Stomach (tissue), 8 donors: ENCODE measurements at regions not wholly inside any gene's neighbourhood (a gene's known extent, or its start where the extent isn't known, plus 50 kb on each side); places are given as distances from the start of the nearest gene placed in this dataset.

ENCODE experiments used
- DNase-seq, 2 donors: peaks; one replicate each; pipeline versions ENCODE4 v3.0.0 to v3.0.0-alpha.2; 2013 to 2019
- H3K27ac ChIP-seq, 5 donors: fragments of 200-600 bp in 4 of 5; sonication (generic) in 4 of 5; one replicate each; pipeline ENCODE4 v1.5.1; 2013 to 2019; ENCODE audit warnings: mild to moderate bottlenecking in 1 of 5, moderate library complexity in 1 of 5
- H3K27me3 ChIP-seq, 3 donors: fragments of 200-600 bp; sonication (generic); one replicate each; pipeline ENCODE4 v1.5.1; 2017 to 2019; ENCODE audit warnings: mixed run types in 1 of 3
- H3K36me3 ChIP-seq, 4 donors: fragments of 200-600 bp; sonication (generic); 1 replicate in 3 of 4; 2 replicates in 1 of 4; pipeline ENCODE4 v1.5.1; 2016 to 2019
- H3K4me1 ChIP-seq, 4 donors: fragments of 200-600 bp; sonication (generic); one replicate each; pipeline ENCODE4 v1.5.1; 2016 to 2019
- H3K4me3 ChIP-seq, 4 donors: fragments of 200-600 bp; sonication (generic) in 3 of 4; one replicate each; pipeline ENCODE4 v1.5.1; 2016 to 2019; ENCODE audit warnings: mild to moderate bottlenecking in 1 of 4
- H3K9me3 ChIP-seq, 4 donors: fragments of 200-600 bp; sonication (generic); one replicate each; pipeline ENCODE4 v1.5.1; 2016 to 2019
- CTCF ChIP-seq, 7 experiments: fragments of 450-650 bp in 4 of 7; fragments of 200-600 bp in 3 of 7; sonication (generic) in 3 of 7; IDR thresholded peaks; one replicate each; pipeline ENCODE4 v1.5.1; 2016 to 2019; ENCODE audit warnings: antibody characterized with exemption in 7 of 7, control low read depth in 2 of 7, mild to moderate bottlenecking in 1 of 7
- EP300 ChIP-seq: sonication (generic); formaldehyde crosslinking; IDR thresholded peaks from one replicate; pipeline ENCODE4 v1.6.1; 2017; ENCODE audit warnings: antibody characterized with exemption
- POLR2A ChIP-seq, 4 donors: fragments of 450-650 bp; IDR thresholded peaks; one replicate each; pipeline ENCODE4 v1.6.1; 2016; ENCODE audit warnings: antibody characterized with exemption in 4 of 4, control low read depth in 2 of 4, mild to moderate bottlenecking in 1 of 4, moderate library complexity in 1 of 4
- POLR2AphosphoS5 ChIP-seq, 3 donors: sonication (generic); formaldehyde crosslinking; IDR thresholded peaks; one replicate each; pipeline ENCODE4 v1.6.1; 2016; ENCODE audit warnings: antibody characterized with exemption in 3 of 3
- WGBS, 5 donors: extraction: QIAGEN DNeasy Blood & Tissue Kit in 3 of 5; methylation state at CpG; one replicate each; pipeline versions ENCODE4 v1.1.5 to v1.1.7; 2013 to 2018; 5-methylcytosine and 5-hydroxymethylcytosine counted together
- intact Hi-C: fragments of 100-400 bp; cut with DNase I; formaldehyde crosslinking; loops from one replicate; pipeline ENCODE4 v1.15.1; 2023; ENCODE audit warnings: low total_unique reads
- donor health status: healthy with polysubstance abuse.
- donor health status: Bipolar disorder and iron deficiency.
- donor health status: healthy.

- Histone ChIP-seq H3K36me3 (no peaks in the 10 kb centered on the region), H3K4me1 (peaks cover 5 to 29% (median 24%) of the 10 kb centered on the region in 4 donors), H3K27ac (peak overlapping the region in 2 of 5 donors; percentile 48 to 50), H3K4me3 (no peak overlapping the region), H3K27me3 (peaks cover 0 to 40% (median 9%) of the 10 kb centered on the region in 3 donors), H3K9me3 (no peaks in the 10 kb centered on the region)
- no peak for DNase-seq
- TF ChIP-seq EP300 (no peak), POLR2AphosphoS5 (IDR thresholded peaks at IDR 0.05) (no peak)
- 64 to 79% (median 72%) methylated on average over 5 of the region's 5 CpGs for WGBS, 5 donors
- intact Hi-C loops = no loop called here
Measured at GRCh38 chr6:167682546-167683027, 144.1 kb upstream of the AFDN start.

GRCh38 chr6:167683028-167683862 lies 143.5 kb upstream of the AFDN start:
- TF ChIP-seq EP300 = no peak
- TF ChIP-seq POLR2A (IDR thresholded peaks at IDR 0.05) = no peak
- TF ChIP-seq CTCF (IDR thresholded peaks at IDR 0.05) = no peak
- peak in 2 of 3 donors; percentile 48 to 65 for TF ChIP-seq POLR2AphosphoS5 (IDR thresholded peaks at IDR 0.05)
- intact Hi-C loops = no loop called here
- Histone ChIP-seq H3K36me3 (no peaks in the 10 kb centered on the region), H3K27me3 (peaks cover 0 to 33% (median 8%) of the 10 kb centered on the region in 3 donors), H3K27ac (peak overlapping the region in 2 of 5 donors; percentile 48 to 50), H3K9me3 (no peaks in the 10 kb centered on the region), H3K4me3 (no peak overlapping the region), H3K4me1 (peaks cover 5 to 22% (median 18%) of the 10 kb centered on the region in 4 donors)
- DNase-seq = peak; percentile 38 to 88
- 61 to 64% (median 61%) methylated on average over 19 of the region's 19 CpGs for WGBS, 5 donors

- H3K27me3 ChIP-seq = peaks cover 0 to 21% (median 0%) of the 10 kb centered on the region in 3 donors
- peaks cover 0 to 12% (median 11%) of the 10 kb centered on the region in 4 donors for H3K4me1 ChIP-seq
- 33 to 64% (median 49%) methylated on average over 14 of the region's 14 CpGs for WGBS, 5 donors
- intact Hi-C loops = no loop called here
- H3K36me3 ChIP-seq = no peaks in the 10 kb centered on the region
- no peak overlapping the region for H3K4me3 ChIP-seq
- no peak for TF ChIP-seq POLR2AphosphoS5 (IDR thresholded peaks at IDR 0.05)
- TF ChIP-seq EP300 = no peak
- TF ChIP-seq CTCF (IDR thresholded peaks at IDR 0.05) = no peak
- TF ChIP-seq POLR2A (IDR thresholded peaks at IDR 0.05) = no peak
- H3K9me3 ChIP-seq = no peaks in the 10 kb centered on the region
- no peak overlapping the region for H3K27ac ChIP-seq
- DNase-seq = peak in 1 of 2 donors; percentile 36
Measured at GRCh38 chr6:167684276-167685104, 142.2 kb upstream of the AFDN start.

GRCh38 chr6:167685654-167686053 lies 141.1 kb upstream of the AFDN start:
- no peaks in the 10 kb centered on the region for H3K9me3 ChIP-seq
- no peak overlapping the region for H3K27ac ChIP-seq
- WGBS, 5 donors = 56 to 85% (median 70%) methylated on average over 5 to 10 of the region's 10 CpGs
- peaks cover 0 to 11% (median 0%) of the 10 kb centered on the region in 3 donors for H3K27me3 ChIP-seq
- intact Hi-C loops = no loop called here
- H3K4me3 ChIP-seq = no peak overlapping the region
- TF ChIP-seq POLR2AphosphoS5 (IDR thresholded peaks at IDR 0.05) (no peak), POLR2A (IDR thresholded peaks at IDR 0.05) (no peak), CTCF (IDR thresholded peaks at IDR 0.05) (no peak), EP300 (no peak)
- peaks cover 0 to 12% (median 11%) of the 10 kb centered on the region in 4 donors for H3K4me1 ChIP-seq
- no peak for DNase-seq
- H3K36me3 ChIP-seq = no peaks in the 10 kb centered on the region
